Brain microvascular endothelial cell (primary cell): ENCODE measurements at regions not wholly inside any gene's neighbourhood (a gene's known extent, or its start where the extent isn't known, plus 50 kb on each side); places are given as distances from the start of the nearest gene placed in this dataset.
"Not testable (repeated sequence)": the region's sequence is repeated elsewhere in the genome, so short reads cannot be mapped to it uniquely, and the experiment has no call there.

Experiments used
- DNase-seq: peaks from one replicate; pipeline ENCODE4 v3.0.0-alpha.2; 2020
- H3K27ac ChIP-seq: fragments of 250-450 bp; sonication (Bioruptor Pico); 2 replicates; pipeline ENCODE4 v1.5.1; 2020; ENCODE audit warnings: mild to moderate bottlenecking, moderate library complexity
- H3K27me3 ChIP-seq: fragments of 250-450 bp; sonication (Bioruptor Pico); replicated peaks from 2 replicates; pipeline ENCODE4 v1.5.1; 2020; ENCODE audit warnings: mild to moderate bottlenecking
- H3K36me3 ChIP-seq: fragments of 250-450 bp; sonication (Bioruptor Pico); replicated peaks from 2 replicates; pipeline ENCODE4 v1.5.1; 2020; ENCODE audit warnings: mild to moderate bottlenecking
- H3K4me3 ChIP-seq: 2 replicates; pipeline ENCODE4 v1.5.1; 2011; ENCODE audit warnings: low read depth, mild to moderate bottlenecking, control low read depth, low read length, moderate library complexity
- CTCF ChIP-seq: IDR thresholded peaks from 2 replicates; pipeline ENCODE4 v1.5.1; 2011; ENCODE audit warnings: low read depth, mild to moderate bottlenecking, moderate library complexity, low read length, control low read depth, inconsistent platforms; ENCODE audit errors: missing control alignments
- in situ Hi-C: cut with HindIII; loops from 2 replicates; pipeline ENCODE4 v1.10.0; 2017; ENCODE audit warnings: low sequenced_read_pairs, low pct_ligation_motif_present

GRCh38 chr5:167363065-167363464, 928.4 kb upstream of the WWC1 start:
- Histone ChIP-seq H3K27me3 (no peaks in the 10 kb centered on the region), H3K27ac (no peak overlapping the region), H3K36me3 (no peaks in the 10 kb centered on the region), H3K4me3 (no peak overlapping the region)
- no peak for DNase-seq
- no peak for TF ChIP-seq CTCF
- in situ Hi-C loops, result no loop called here

- Histone ChIP-seq H3K4me3 (no peak overlapping the region), H3K36me3 (no peaks in the 10 kb centered on the region), H3K27me3 (no peaks in the 10 kb centered on the region), H3K27ac (no peak overlapping the region)
- no peak for DNase-seq
- TF ChIP-seq CTCF, result no peak
- in situ Hi-C loops, result no loop called here
Measured at GRCh38 chr5:167375125-167375524, 916.3 kb upstream of the WWC1 start.

GRCh38 chr5:167378894-167379723, 912.3 kb upstream of the WWC1 start:
- Histone ChIP-seq H3K27me3 (no peaks in the 10 kb centered on the region), H3K4me3 (no peak overlapping the region), H3K36me3 (no peaks in the 10 kb centered on the region), H3K27ac (no peak overlapping the region)
- no peak for TF ChIP-seq CTCF
- in situ Hi-C loops, result no loop called here
- no peak for DNase-seq

GRCh38 chr5:167381457-167381856, 910.0 kb upstream of the WWC1 start:
- no peak overlapping the region for H3K4me3 ChIP-seq
- no peaks in the 10 kb centered on the region for H3K36me3 ChIP-seq
- no peak for DNase-seq
- in situ Hi-C loops, result no loop called here
- H3K27ac ChIP-seq, result no peak overlapping the region
- no peaks in the 10 kb centered on the region for H3K27me3 ChIP-seq
- no peak for TF ChIP-seq CTCF

- no peaks in the 10 kb centered on the region for H3K27me3 ChIP-seq
- in situ Hi-C loops, result no loop called here
Measured at GRCh38 chr5:167389537-167389936, 901.9 kb upstream of the WWC1 start.

GRCh38 chr5:167391286-167391685, 900.2 kb upstream of the WWC1 start:
- in situ Hi-C loops, H3K4me3 ChIP-seq, H3K36me3 ChIP-seq, H3K27me3 ChIP-seq, H3K27ac ChIP-seq, DNase-seq: not testable (repeated sequence)

More at GRCh38 chr5:167389537-167389936, 901.9 kb upstream of the WWC1 start:
- H3K4me3 ChIP-seq, result no peak overlapping the region
- no peak for TF ChIP-seq CTCF
- no peaks in the 10 kb centered on the region for H3K36me3 ChIP-seq
- no peak for DNase-seq
- no peak overlapping the region for H3K27ac ChIP-seq
